SK-N-SH (cell line): ENCODE measurements at regions not wholly inside any gene's neighbourhood (a gene's known extent, or its start where the extent isn't known, plus 50 kb on each side); places are given as distances from the start of the nearest gene placed in this dataset.
A peak's percentile ranks its signal among the peaks of the same experiment; 100 is the strongest.

Source experiments
- CTCF ChIA-PET: fragments of 300-600, 350-600 bp; formaldehyde crosslinking; extraction: SDS; loops from one replicate; lab custom pipeline; 2021; lab: Yijun Ruan, JAX
- POLR2A ChIA-PET: fragments of 350-600 bp; sonication (Branson Sonifier 250); formaldehyde crosslinking; extraction: SDS; loops from one replicate; lab custom pipeline; 2020; ENCODE audit warnings: antibody characterized with exemption, inconsistent platforms; lab: Yijun Ruan, JAX
- DNase-seq: peaks from one replicate; pipeline ENCODE4 v3.0.0; 2012
- H2AFZ ChIP-seq: fragments of 200-600 bp; sonication (generic); 2 replicates; pipeline ENCODE4 v1.8.1; 2016; ENCODE audit warnings: antibody characterized with exemption, mild to moderate bottlenecking, low read depth
- H3F3A ChIP-seq: fragments of 200-600 bp; sonication (generic); replicated peaks from 2 replicates; pipeline ENCODE3; 2016; ENCODE audit warnings: antibody characterized with exemption, mild to moderate bottlenecking; ENCODE audit not compliant: insufficient read depth
- H3K27ac ChIP-seq, 2 experiments: fragments of 200-500 bp in 1 of 2; fragments of 200-600 bp in 1 of 2; sonication (Bioruptor generic) in 1 of 2; sonication (generic), shearing (Covaris generic) in 1 of 2; 2 replicates each; pipeline versions ENCODE4 v1.5.1 to v1.6.1; 2014 to 2016; ENCODE audit warnings: low read depth in 2 of 2, inconsistent platforms in 1 of 2, low read length in 1 of 2, mild to moderate bottlenecking in 1 of 2, mixed read lengths in 1 of 2
- H3K27me3 ChIP-seq: fragments of 200-600 bp; sonication (generic), shearing (Covaris generic); 2 replicates; pipeline ENCODE4 v1.6.1; 2016; ENCODE audit warnings: mixed run types; ENCODE audit not compliant: insufficient read depth
- H3K36me3 ChIP-seq, 2 experiments: fragments of 200-500 bp in 1 of 2; fragments of 200-600 bp in 1 of 2; sonication (Bioruptor generic) in 1 of 2; sonication (generic) in 1 of 2; replicated peaks in 1 of 2; 2 replicates each; pipeline versions ENCODE3 to v1.5.1; 2014 to 2016; ENCODE audit warnings: low read length in 1 of 2, mild to moderate bottlenecking in 1 of 2; ENCODE audit not compliant: insufficient read depth in 2 of 2, control insufficient read depth in 1 of 2
- H3K4me1 ChIP-seq, 2 experiments: fragments of 200-500 bp in 1 of 2; fragments of 200-600 bp in 1 of 2; sonication (Bioruptor generic) in 1 of 2; sonication (generic), shearing (Covaris generic) in 1 of 2; 2 replicates each; pipeline versions ENCODE4 v1.5.1 to v1.6.1; 2014 to 2016; ENCODE audit warnings: low read depth in 1 of 2, low read length in 1 of 2, mixed run types in 1 of 2; ENCODE audit not compliant: insufficient read depth in 2 of 2, control insufficient read depth in 1 of 2
- H3K4me2 ChIP-seq: fragments of 200-600 bp; sonication (generic), shearing (Covaris generic); 2 replicates; pipeline ENCODE4 v1.6.1; 2017; ENCODE audit warnings: mixed run types
- H3K4me3 ChIP-seq, 2 experiments: fragments of 200-500 bp in 1 of 2; fragments of 200-600 bp in 1 of 2; sonication (Bioruptor generic) in 1 of 2; sonication (generic), shearing (Covaris generic) in 1 of 2; 2 replicates each; pipeline versions ENCODE4 v1.5.1 to v1.8.1; 2014 to 2016; ENCODE audit warnings: low read depth in 2 of 2, inconsistent platforms in 1 of 2, low read length in 1 of 2, mild to moderate bottlenecking in 1 of 2, mixed read lengths in 1 of 2, moderate library complexity in 1 of 2
- H3K79me2 ChIP-seq: fragments of 200-600 bp; sonication (generic); 2 replicates; pipeline ENCODE4 v1.8.1; 2017; ENCODE audit warnings: mild to moderate bottlenecking; ENCODE audit not compliant: insufficient read depth
- H3K9ac ChIP-seq: fragments of 200-600 bp; sonication (generic); 2 replicates; pipeline ENCODE4 v1.6.1; 2017; ENCODE audit warnings: mixed run types
- H3K9me2 ChIP-seq: fragments of 200-600 bp; sonication (generic); 2 replicates; pipeline ENCODE4 v1.6.1; 2017; ENCODE audit warnings: mixed run types
- H3K9me3 ChIP-seq: fragments of 200-600 bp; sonication (generic); 2 replicates; pipeline ENCODE4 v1.6.1; 2017; ENCODE audit warnings: mixed run types, mild to moderate bottlenecking, moderate library complexity
- H4K20me1 ChIP-seq: fragments of 200-600 bp; sonication (generic); 2 replicates; pipeline ENCODE4 v1.6.1; 2017; ENCODE audit warnings: mild to moderate bottlenecking, mixed run types; ENCODE audit not compliant: insufficient read depth
- ELF1 ChIP-seq: IDR thresholded peaks from 2 replicates; pipeline ENCODE4 v1.4.0; 2012
- EZH2phosphoT487 ChIP-seq: fragments of 200-600 bp; sonication (generic); IDR thresholded peaks from 2 replicates; pipeline ENCODE4 v1.6.1; 2017; ENCODE audit warnings: low read depth, mixed run types, mild to moderate bottlenecking, antibody characterized with exemption, moderate library complexity, borderline replicate concordance
- FOSL2 ChIP-seq: IDR thresholded peaks from 2 replicates; pipeline ENCODE4 v1.4.0; 2012; ENCODE audit warnings: low read depth, mild to moderate bottlenecking, moderate library complexity, borderline replicate concordance
- FOXJ3 ChIP-seq: sonication (generic); formaldehyde crosslinking; IDR thresholded peaks from 2 replicates; pipeline ENCODE4 v1.5.1; 2020; ENCODE audit warnings: mild to moderate bottlenecking, missing genetic modification reagents
- GABPA ChIP-seq: IDR thresholded peaks from 2 replicates; pipeline ENCODE4 v1.4.0; 2012; ENCODE audit warnings: low read depth, mild to moderate bottlenecking
- IRF3 ChIP-seq: fragments of 150-350 bp; IDR thresholded peaks from 2 replicates; pipeline ENCODE4 v1.6.1; 2016; ENCODE audit warnings: mild to moderate bottlenecking, low read depth, low read length
- MXI1 ChIP-seq: IDR thresholded peaks from 2 replicates; pipeline ENCODE4 v1.6.1; 2012; ENCODE audit warnings: mild to moderate bottlenecking, low read depth, low read length, improper control_type of control experiment
- NFIC ChIP-seq: IDR thresholded peaks from 2 replicates; pipeline ENCODE4 v1.4.0; 2012; ENCODE audit warnings: borderline replicate concordance
- POLR2AphosphoS5 ChIP-seq: IDR thresholded peaks from 2 replicates; pipeline ENCODE4 v1.6.1; 2012; ENCODE audit warnings: low read depth, low read length
- RAD21 ChIP-seq: IDR thresholded peaks from 2 replicates; pipeline ENCODE4 v1.6.1; 2012; ENCODE audit warnings: mild to moderate bottlenecking, low read length
- RCOR1 ChIP-seq: fragments of 150-350 bp; IDR thresholded peaks from 2 replicates; pipeline ENCODE4 v1.6.1; 2017; ENCODE audit warnings: antibody characterized with exemption, low read length
- RFX5 ChIP-seq: IDR thresholded peaks from 2 replicates; pipeline ENCODE4 v1.6.1; 2012; ENCODE audit warnings: mild to moderate bottlenecking, improper control_type of control experiment, low read length
- RXRA ChIP-seq: IDR thresholded peaks from 2 replicates; pipeline ENCODE4 v1.4.0; 2012; ENCODE audit warnings: low read depth, mild to moderate bottlenecking, borderline replicate concordance
- SMC3 ChIP-seq: IDR thresholded peaks from 2 replicates; pipeline ENCODE4 v1.6.1; 2012; ENCODE audit warnings: low read depth, low read length, improper control_type of control experiment
- TAF1 ChIP-seq: IDR thresholded peaks from 2 replicates; pipeline ENCODE4 v1.6.1; 2012; ENCODE audit warnings: low read depth, mild to moderate bottlenecking, low read length, moderate library complexity, borderline replicate concordance
- USF2 ChIP-seq: fragments of 150-350 bp; IDR thresholded peaks from 2 replicates; pipeline ENCODE4 v1.6.1; 2017; ENCODE audit warnings: antibody characterized with exemption, low read length, low read depth, borderline replicate concordance
- YY1 ChIP-seq: IDR thresholded peaks from 2 replicates; pipeline ENCODE4 v1.4.0; 2012; ENCODE audit warnings: low read depth, mild to moderate bottlenecking
- WGBS: methylation state at CpG from one replicate; pipeline ENCODE4 v1.1.6; 2017; ENCODE audit warnings: low lambda C conversion rate; 5-methylcytosine and 5-hydroxymethylcytosine counted together
- TF ChIP-seq, protein P1 (sequence below): IDR thresholded peaks from 2 replicates; pipeline ENCODE4; 2012
- TF ChIP-seq, protein P2 (sequence below): IDR thresholded peaks from 2 replicates; pipeline ENCODE4 v1.6.1; 2012; ENCODE audit warnings: mild to moderate bottlenecking, low read depth, low read length, moderate library complexity
- TF ChIP-seq, protein P3 (sequence below): IDR thresholded peaks from 2 replicates; pipeline ENCODE4 v1.4.0; 2012; ENCODE audit warnings: low read depth

- H3K27me3 ChIP-seq = no peaks in the 10 kb centered on the region
- no peak overlapping the region for H2AFZ ChIP-seq
- H3K9me3 ChIP-seq = no peaks in the 10 kb centered on the region
- H3K4me3 ChIP-seq = no peak overlapping the region
- H3K27ac ChIP-seq = no peak overlapping the region
- H4K20me1 ChIP-seq = no peaks in the 10 kb centered on the region
- no peaks in the 10 kb centered on the region for H3K36me3 ChIP-seq
- CTCF ChIA-PET = interaction anchor here (1.3 to 1.9 kb wide), 2 partner anchors 27 to 37 kb away, joined by 3 to 6 read pairs; no protein-coding TSS in a partner anchor
- H3K9me2 ChIP-seq = no peaks in the 10 kb centered on the region
- 54% methylated on average over 2 of the region's 2 CpGs for WGBS
- no peak for TF ChIP-seq FOXJ3 (CRISPR knock-in tag)
- TF ChIP-seq, protein P1, sequence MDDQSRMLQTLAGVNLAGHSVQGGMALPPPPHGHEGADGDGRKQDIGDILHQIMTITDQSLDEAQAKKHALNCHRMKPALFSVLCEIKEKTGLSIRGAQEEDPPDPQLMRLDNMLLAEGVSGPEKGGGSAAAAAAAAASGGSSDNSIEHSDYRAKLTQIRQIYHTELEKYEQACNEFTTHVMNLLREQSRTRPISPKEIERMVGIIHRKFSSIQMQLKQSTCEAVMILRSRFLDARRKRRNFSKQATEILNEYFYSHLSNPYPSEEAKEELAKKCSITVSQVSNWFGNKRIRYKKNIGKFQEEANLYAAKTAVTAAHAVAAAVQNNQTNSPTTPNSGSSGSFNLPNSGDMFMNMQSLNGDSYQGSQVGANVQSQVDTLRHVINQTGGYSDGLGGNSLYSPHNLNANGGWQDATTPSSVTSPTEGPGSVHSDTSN = no peak
- no peak for TF ChIP-seq FOSL2
- TF ChIP-seq GABPA = no peak
- no peak overlapping the region for H3K4me2 ChIP-seq
- POLR2A ChIA-PET = no interaction called here
- peaks cover 0 to 30% of the 10 kb centered on the region in 2 experiments; a peak in 2 of 4 replicates for H3K4me1 ChIP-seq
- DNase-seq = no peak
- H3K79me2 ChIP-seq = no peaks in the 10 kb centered on the region
- no peak overlapping the region for H3K9ac ChIP-seq
- H3F3A ChIP-seq = no peaks in the 10 kb centered on the region
Measured at GRCh38 chr1:209307846-209308245, 275.7 kb upstream of the CAMK1G start.

DNA sequence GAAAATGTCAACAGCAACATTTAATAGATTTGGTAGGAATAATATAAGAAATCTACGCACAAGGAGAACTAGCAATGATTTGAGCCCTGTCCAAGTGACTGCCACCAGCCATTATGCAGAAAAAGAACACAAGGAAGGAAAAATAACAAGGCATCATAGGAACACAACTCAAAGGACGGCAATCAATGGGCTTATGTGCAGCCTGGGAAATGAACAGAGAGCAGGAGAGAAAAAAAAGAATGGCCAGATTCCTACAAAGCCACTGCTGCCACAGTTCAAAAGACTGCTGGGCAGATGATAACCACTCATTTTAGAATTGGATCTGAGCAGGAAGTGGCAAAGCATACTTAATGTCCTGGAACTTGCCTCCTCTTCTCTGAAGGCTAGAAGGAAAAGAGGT is 274.3 kb upstream of the CAMK1G start:
- no peaks in the 10 kb centered on the region for H3F3A ChIP-seq
- H3K27ac ChIP-seq = peak overlapping the region in 1 of 2 experiments; percentile 18; a peak in 1 of 4 replicates
- WGBS = 56% methylated on average over 2 of the region's 2 CpGs
- no peaks in the 10 kb centered on the region for H3K36me3 ChIP-seq
- DNase-seq = no peak
- H3K4me3 ChIP-seq = no peak overlapping the region
- H4K20me1 ChIP-seq = no peaks in the 10 kb centered on the region
- H3K9me2 ChIP-seq = no peaks in the 10 kb centered on the region
- no peaks in the 10 kb centered on the region for H3K79me2 ChIP-seq
- no peaks in the 10 kb centered on the region for H3K27me3 ChIP-seq
- ChIA-PET POLR2A (no interaction called here), CTCF (interaction anchor here (1.9 kb wide), 1 partner anchor 26 kb away, joined by 6 read pairs; no protein-coding TSS in a partner anchor)
- no peak overlapping the region for H3K4me2 ChIP-seq
- peaks cover 0 to 17% of the 10 kb centered on the region in 2 experiments; a peak in 2 of 4 replicates for H3K4me1 ChIP-seq
- no peak overlapping the region for H2AFZ ChIP-seq
- H3K9ac ChIP-seq = no peak overlapping the region
- TF ChIP-seq RCOR1 (no peak), YY1 (no peak), MXI1 (no peak), USF2 (no peak), POLR2AphosphoS5 (no peak), RFX5 (no peak), EZH2phosphoT487 (no peak), IRF3 (no peak), ELF1 (no peak), TAF1 (no peak), SMC3 (no peak), FOXJ3 (CRISPR knock-in tag) (no peak), GABPA (no peak), NFIC (no peak), RAD21 (no peak), FOSL2 (no peak), RXRA (no peak)
- TF ChIP-seq, protein P2, sequence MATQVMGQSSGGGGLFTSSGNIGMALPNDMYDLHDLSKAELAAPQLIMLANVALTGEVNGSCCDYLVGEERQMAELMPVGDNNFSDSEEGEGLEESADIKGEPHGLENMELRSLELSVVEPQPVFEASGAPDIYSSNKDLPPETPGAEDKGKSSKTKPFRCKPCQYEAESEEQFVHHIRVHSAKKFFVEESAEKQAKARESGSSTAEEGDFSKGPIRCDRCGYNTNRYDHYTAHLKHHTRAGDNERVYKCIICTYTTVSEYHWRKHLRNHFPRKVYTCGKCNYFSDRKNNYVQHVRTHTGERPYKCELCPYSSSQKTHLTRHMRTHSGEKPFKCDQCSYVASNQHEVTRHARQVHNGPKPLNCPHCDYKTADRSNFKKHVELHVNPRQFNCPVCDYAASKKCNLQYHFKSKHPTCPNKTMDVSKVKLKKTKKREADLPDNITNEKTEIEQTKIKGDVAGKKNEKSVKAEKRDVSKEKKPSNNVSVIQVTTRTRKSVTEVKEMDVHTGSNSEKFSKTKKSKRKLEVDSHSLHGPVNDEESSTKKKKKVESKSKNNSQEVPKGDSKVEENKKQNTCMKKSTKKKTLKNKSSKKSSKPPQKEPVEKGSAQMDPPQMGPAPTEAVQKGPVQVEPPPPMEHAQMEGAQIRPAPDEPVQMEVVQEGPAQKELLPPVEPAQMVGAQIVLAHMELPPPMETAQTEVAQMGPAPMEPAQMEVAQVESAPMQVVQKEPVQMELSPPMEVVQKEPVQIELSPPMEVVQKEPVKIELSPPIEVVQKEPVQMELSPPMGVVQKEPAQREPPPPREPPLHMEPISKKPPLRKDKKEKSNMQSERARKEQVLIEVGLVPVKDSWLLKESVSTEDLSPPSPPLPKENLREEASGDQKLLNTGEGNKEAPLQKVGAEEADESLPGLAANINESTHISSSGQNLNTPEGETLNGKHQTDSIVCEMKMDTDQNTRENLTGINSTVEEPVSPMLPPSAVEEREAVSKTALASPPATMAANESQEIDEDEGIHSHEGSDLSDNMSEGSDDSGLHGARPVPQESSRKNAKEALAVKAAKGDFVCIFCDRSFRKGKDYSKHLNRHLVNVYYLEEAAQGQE = no peak
- TF ChIP-seq, protein P3, sequence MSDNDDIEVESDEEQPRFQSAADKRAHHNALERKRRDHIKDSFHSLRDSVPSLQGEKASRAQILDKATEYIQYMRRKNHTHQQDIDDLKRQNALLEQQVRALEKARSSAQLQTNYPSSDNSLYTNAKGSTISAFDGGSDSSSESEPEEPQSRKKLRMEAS = no peak
- H3K9me3 ChIP-seq = no peaks in the 10 kb centered on the region
